Nephron (organoid): ENCODE measurements at regions not wholly inside any gene's neighbourhood (a gene's known extent, or its start where the extent isn't known, plus 50 kb on each side); places are given as distances from the start of the nearest gene placed in this dataset.
"Not testable (repeated sequence)": the region's sequence is repeated elsewhere in the genome, so short reads cannot be mapped to it uniquely, and the experiment has no call there.

Source experiments
- H3K27ac Mint-ChIP-seq, 3 experiments: 2 replicates each; pipeline ENCODE4 v1.8.0; 2020; ENCODE audit warnings: mixed read lengths in 3 of 3, mild to moderate bottlenecking in 2 of 3, moderate library complexity in 1 of 3
- H3K27me3 Mint-ChIP-seq: 2 replicates; pipeline ENCODE4 v1.8.0; 2021; ENCODE audit warnings: low read depth, mild to moderate bottlenecking, moderate library complexity, mixed read lengths
- H3K36me3 Mint-ChIP-seq: 2 replicates; pipeline ENCODE4 v1.8.0; 2020; ENCODE audit warnings: low read depth, mixed read lengths
- H3K4me1 Mint-ChIP-seq: 2 replicates; pipeline ENCODE4 v1.8.0; 2020; ENCODE audit warnings: mixed read lengths
- H3K4me3 Mint-ChIP-seq, 3 experiments: 2 replicates each; pipeline ENCODE4 v1.8.0; 2020; ENCODE audit warnings: mild to moderate bottlenecking in 3 of 3, mixed read lengths in 3 of 3, moderate library complexity in 2 of 3
- H3K9me3 Mint-ChIP-seq: 2 replicates; pipeline ENCODE4 v1.8.0; 2020; ENCODE audit warnings: mixed read lengths
- CTCF ChIP-seq, 3 experiments: fragments of 200-600 bp; sonication (generic); IDR thresholded peaks; one replicate each; pipeline ENCODE4 v1.5.0; 2021; ENCODE audit warnings: antibody characterized with exemption in 3 of 3; ENCODE audit not compliant: unreplicated experiment in 3 of 3

- H3K9me3 Mint-ChIP-seq, result no peaks in the 10 kb centered on the region
- no peaks in the 10 kb centered on the region for H3K4me1 Mint-ChIP-seq
- TF ChIP-seq CTCF (IDR thresholded peaks at IDR 0.05; ENCODE audit: unreplicated experiment in 3 of 3), result no peak
- no peaks in the 10 kb centered on the region for H3K27me3 Mint-ChIP-seq
- no peak overlapping the region for H3K27ac Mint-ChIP-seq
- H3K4me3 Mint-ChIP-seq, result no peak overlapping the region
- H3K36me3 Mint-ChIP-seq, result peaks cover 17% of the 10 kb centered on the region
Measured at GRCh38 chr4:151484396-151485102, 75.6 kb downstream of the FHIP1A start.

- no peaks in the 10 kb centered on the region for H3K4me1 Mint-ChIP-seq
- TF ChIP-seq CTCF (IDR thresholded peaks at IDR 0.05; ENCODE audit: unreplicated experiment in 3 of 3), result no peak
- H3K4me3 Mint-ChIP-seq, result no peak overlapping the region
- peaks cover 28% of the 10 kb centered on the region for H3K36me3 Mint-ChIP-seq
- peaks cover 6% of the 10 kb centered on the region for H3K9me3 Mint-ChIP-seq
- H3K27me3 Mint-ChIP-seq, result no peaks in the 10 kb centered on the region
- no peak overlapping the region for H3K27ac Mint-ChIP-seq
Measured at GRCh38 chr4:151485541-151486131, 76.7 kb downstream of the FHIP1A start.

DNA sequence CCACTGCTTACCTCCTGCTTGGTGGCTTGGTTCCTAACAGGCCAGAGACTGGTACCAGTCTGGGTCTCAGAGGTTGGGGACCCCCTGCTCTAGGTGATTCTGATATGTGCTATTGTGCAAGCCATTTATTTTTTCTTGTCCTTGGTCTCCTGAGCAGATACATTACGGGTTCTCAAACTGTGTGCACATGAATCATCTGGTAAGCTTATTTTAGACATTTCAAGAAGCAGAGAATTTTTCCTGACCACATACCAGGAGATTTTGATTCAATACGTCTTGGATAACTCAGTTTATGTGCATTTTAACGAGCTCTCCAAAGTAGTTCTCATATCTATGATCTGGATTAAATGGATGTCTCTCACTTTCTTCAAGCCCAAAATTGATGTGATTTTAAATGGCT, 77.2 kb downstream of the FHIP1A start:
- H3K36me3 Mint-ChIP-seq, result peaks cover 33% of the 10 kb centered on the region
- no peak overlapping the region for H3K27ac Mint-ChIP-seq
- H3K9me3 Mint-ChIP-seq, result peaks cover 10% of the 10 kb centered on the region
- no peaks in the 10 kb centered on the region for H3K27me3 Mint-ChIP-seq
- no peak overlapping the region for H3K4me3 Mint-ChIP-seq
- no peaks in the 10 kb centered on the region for H3K4me1 Mint-ChIP-seq
- TF ChIP-seq CTCF (IDR thresholded peaks at IDR 0.05; ENCODE audit: unreplicated experiment in 3 of 3), result no peak

DNA sequence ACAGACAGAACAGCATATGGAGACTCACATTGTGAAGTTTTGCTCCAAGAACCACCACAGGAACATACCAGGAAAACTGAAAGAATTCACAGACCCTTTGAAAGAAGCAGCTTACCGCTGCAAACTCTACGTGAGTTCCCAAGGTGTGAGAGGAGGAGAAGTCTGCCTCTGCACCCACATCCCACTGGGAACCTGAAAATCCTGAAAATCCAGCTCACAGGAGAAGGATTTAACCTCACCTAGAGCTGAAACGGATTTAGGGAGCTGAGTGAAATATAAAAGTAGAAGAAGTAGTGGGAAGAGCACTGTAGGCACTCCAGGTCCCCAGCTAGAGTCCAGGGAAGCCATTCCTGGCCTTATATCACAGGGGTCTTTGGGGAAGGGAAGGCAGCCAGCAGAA, 80.0 kb downstream of the FHIP1A start:
- Mint-ChIP-seq H3K4me1 (no peaks in the 10 kb centered on the region), H3K9me3 (peaks cover 28% of the 10 kb centered on the region), H3K27ac (no peak overlapping the region), H3K27me3 (no peaks in the 10 kb centered on the region), H3K4me3 (no peak overlapping the region), H3K36me3 (peaks cover 50% of the 10 kb centered on the region)
- no peak for TF ChIP-seq CTCF (IDR thresholded peaks at IDR 0.05; ENCODE audit: unreplicated experiment in 3 of 3)

DNA sequence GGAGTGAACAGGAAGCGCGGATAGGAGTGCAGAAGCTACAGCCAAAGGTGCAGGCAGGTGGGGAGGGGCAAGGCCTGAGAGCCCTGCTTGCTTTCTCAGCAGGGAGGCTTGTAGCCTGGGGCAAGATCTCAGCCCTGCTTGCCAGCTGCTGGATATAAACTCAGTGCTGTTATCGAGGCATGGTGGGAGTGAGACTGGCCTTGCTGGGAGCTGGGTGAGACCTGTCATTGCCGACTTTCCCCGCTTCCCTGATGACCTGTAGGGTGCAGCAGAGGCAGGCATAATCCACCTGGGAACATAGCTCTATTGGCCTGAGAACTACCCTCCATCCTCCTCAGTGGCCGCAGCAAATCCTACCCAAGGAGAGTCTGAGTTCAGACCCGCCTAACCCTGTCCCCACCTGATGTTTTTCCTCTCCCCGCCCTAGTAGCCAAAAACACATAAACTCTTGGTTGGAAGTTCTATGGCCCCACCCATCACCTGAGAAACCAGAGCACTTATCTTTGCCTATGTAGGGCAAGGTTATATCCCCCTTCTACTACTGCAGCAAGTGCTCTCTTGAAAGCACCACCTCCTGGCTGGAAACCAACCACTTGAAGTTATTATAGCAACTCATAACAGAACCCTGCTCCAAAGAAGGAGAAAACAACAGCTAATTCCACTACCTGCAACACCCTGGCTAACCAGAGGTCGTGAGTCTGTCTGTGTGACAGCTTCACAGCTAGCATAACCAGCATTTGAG, 80.7 kb downstream of the FHIP1A start:
- TF ChIP-seq CTCF (IDR thresholded peaks at IDR 0.05; ENCODE audit: unreplicated experiment in 3 of 3), result no peak
- Mint-ChIP-seq H3K4me1 (no peaks in the 10 kb centered on the region), H3K4me3 (no peak overlapping the region), H3K27ac (no peak overlapping the region), H3K36me3 (peaks cover 52% of the 10 kb centered on the region), H3K9me3 (peaks cover 35% of the 10 kb centered on the region), H3K27me3 (no peaks in the 10 kb centered on the region)

DNA sequence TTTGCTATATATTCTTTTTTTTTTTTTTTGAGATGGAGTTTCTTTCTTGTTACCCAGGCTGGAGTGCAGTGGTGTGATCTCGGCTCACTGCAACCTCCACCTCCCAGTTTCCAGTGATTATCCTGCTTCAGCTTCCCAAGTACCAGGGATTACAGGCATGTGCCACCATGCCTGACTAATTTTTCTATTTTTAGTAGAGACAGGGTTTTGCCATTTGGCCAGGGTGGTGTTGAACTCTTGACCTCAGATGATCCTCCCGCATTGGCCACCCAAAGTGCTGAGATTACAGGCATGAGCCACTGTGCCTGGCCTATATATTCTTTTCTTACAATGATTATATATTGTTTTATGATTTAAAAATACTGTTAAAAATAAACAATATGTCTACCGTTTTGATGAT, 86.6 kb downstream of the FHIP1A start:
- H3K4me3 Mint-ChIP-seq, H3K27ac Mint-ChIP-seq, H3K4me1 Mint-ChIP-seq, H3K27me3 Mint-ChIP-seq: not testable (repeated sequence)
- H3K36me3 Mint-ChIP-seq, result peaks cover 46% of the 10 kb centered on the region
- H3K9me3 Mint-ChIP-seq, result peaks cover 39% of the 10 kb centered on the region

GRCh38 chr4:151511548-151511947, 102.6 kb downstream of the FHIP1A start:
- not testable (repeated sequence) for H3K4me1 Mint-ChIP-seq, H3K4me3 Mint-ChIP-seq, H3K27ac Mint-ChIP-seq, H3K9me3 Mint-ChIP-seq, H3K27me3 Mint-ChIP-seq
- peaks cover 21% of the 10 kb centered on the region for H3K36me3 Mint-ChIP-seq
